NCI-H2196 (cell line): ENCODE measurements at regions not wholly inside any gene's neighbourhood (a gene's known extent, or its start where the extent isn't known, plus 50 kb on each side); places are given as distances from the start of the nearest gene placed in this dataset.
"Not testable (repeated sequence)": the region's sequence is repeated elsewhere in the genome, so short reads cannot be mapped to it uniquely, and the experiment has no call there.

Experiments
- DNase-seq: peaks from one replicate; lab custom pipeline; 2025; ENCODE audit not compliant: unreplicated experiment; lab: John Stamatoyannopoulos, UW

GRCh38 chr1:96865731-96866685, 144.4 kb downstream of the PTBP2 start:
- DNase-seq: no peak

DNA sequence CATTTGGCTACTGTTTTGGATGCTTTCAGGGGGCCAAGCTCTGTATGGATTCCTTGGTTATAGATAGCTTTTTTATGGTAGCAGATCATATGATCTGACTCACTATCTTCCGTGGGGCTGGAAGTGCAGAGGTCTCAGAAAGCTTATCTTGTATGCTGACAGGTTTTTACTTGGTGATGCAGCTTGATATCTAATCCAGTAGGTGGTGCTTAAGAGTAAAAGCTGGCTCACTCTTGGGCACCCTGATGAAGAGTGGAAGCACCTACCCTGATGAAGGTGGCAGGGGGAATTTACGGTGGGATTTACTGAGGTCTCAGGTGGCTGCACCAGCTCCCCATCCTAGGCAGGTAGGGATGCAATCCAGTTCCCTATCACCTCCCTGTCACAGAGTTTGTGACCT, 151.2 kb downstream of the PTBP2 start:
- no peak for DNase-seq

DNA sequence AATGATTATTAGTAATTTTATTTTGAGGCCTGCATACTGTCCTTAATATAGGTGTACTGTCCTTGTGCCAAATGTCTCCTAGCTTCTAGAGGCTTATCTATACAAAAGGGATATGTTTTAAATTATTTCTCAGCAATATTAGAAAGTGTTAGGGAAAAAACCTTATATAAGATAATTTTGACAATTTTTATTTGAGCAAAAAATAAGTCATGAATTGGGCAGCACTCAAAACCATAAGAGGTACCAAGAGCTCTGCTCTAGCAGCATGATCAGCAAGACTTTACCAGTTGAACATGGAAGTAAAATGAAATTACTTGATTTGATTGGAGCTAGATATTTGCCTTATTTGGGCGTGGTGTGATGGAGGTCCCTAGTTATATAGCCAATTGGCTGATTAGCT, 157.1 kb downstream of the PTBP2 start:
- no peak for DNase-seq

GRCh38 chr1:96880626-96881025, 159.0 kb downstream of the PTBP2 start:
- DNase-seq: no peak

DNA sequence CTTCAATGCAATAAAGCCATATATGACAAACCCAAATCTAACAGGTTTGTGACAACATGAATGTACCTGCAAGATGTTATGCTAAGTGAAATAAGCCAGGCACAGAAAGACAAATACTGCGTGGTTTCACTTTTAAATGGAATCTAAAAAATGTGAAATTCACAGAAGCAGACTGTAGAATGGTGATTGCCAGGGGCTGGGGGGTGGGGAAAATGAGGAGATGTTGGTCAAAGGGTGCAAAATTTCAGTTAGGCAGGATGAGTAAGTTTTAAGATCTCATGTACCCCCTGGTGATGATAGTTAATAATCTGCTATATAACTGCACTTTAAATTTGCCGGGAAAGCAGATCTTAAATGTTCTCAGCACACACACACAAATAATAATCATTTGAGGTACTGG, 160.5 kb downstream of the PTBP2 start:
- no peak for DNase-seq

- no peak for DNase-seq
These were observed 164.9 kb downstream of the PTBP2 start for GRCh38 chr1:96886474-96886873.

- no peak for DNase-seq
These were observed 165.9 kb downstream of the PTBP2 start for GRCh38 chr1:96887501-96887900.

- no peak for DNase-seq
These were observed 180.3 kb downstream of the PTBP2 start for GRCh38 chr1:96901783-96902363.

DNA sequence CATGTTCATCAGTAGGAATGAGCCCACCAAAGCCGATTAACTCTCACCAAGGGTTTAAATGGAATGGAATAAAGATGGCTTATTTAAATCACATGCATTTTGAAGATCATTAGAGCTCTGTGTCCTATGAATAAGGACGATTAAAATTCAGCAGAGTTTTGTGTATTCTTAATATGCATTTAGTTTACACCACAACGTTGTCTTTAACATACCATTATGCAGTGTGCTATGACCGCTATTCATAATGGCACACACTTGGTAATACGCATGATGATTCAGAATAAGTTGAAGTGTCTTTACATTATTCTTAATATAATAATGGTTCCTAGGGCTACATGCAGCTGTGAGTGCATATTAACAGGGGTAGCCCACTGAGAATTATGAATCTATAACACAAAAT, 190.7 kb downstream of the PTBP2 start:
- no peak for DNase-seq

- DNase-seq: not testable (repeated sequence)
These were observed 194.1 kb downstream of the PTBP2 start for GRCh38 chr1:96915701-96916100.

- DNase-seq: no peak
These were observed 196.8 kb downstream of the PTBP2 start for GRCh38 chr1:96918406-96918805.

- no peak for DNase-seq
These were observed 200.6 kb downstream of the PTBP2 start for GRCh38 chr1:96922181-96922580.

DNA sequence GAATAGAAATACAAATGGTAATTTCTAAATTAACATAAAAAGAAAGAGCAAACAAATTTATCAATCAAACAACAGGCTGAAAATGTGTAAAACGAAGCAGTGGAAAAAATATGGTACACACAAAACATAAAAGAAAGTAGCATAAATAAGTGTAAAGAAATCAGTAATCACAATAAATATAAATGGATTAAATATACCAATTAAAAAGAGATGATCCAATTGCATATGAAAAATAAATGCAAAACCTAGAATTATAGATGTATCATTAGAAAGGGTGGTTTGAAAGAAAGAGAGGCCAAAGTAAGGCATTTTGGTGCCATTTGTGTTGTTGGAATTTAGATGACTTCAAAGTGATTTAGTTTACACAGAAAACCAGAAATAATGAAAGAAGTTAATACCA, 202.2 kb downstream of the PTBP2 start:
- DNase-seq: no peak

DNA sequence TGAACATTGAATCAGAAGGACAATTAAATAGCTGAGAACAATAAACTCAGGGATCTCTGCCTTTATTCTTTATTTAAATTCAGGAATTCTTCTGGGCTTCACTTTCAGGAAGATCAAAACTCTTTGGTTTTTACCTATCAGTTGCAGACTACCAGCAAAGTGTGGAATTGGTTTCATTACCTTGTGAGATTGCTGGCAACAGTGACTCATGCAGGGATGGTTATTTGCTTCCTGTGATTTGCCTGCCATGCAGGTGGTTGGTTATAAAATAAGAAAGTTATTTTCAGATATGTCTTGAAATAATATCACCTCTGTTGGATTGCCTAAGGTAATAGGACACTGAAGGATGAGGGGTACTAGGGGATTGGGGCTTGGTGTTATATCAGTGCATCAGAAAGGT, 204.6 kb downstream of the PTBP2 start:
- DNase-seq: no peak

DNA sequence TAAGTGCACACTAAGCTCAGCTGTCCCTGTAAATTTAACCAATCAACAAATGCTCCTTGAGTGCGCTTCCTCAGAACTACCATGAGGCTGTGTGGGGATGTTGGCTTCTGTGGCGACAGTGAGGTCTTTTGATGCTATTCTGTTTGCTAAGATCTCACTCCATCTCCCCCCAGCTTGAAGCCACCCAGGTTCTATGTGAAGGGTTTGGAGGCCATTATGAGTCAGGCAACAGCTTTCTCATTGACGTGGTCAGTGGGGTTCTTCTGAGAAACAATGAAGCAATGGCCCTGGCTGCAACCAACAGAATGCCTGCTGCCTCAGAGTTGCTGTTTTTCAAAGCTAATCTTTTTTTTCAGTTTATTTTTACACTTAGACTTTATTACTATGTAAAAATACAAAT, 205.5 kb downstream of the PTBP2 start:
- DNase-seq: no peak

DNA sequence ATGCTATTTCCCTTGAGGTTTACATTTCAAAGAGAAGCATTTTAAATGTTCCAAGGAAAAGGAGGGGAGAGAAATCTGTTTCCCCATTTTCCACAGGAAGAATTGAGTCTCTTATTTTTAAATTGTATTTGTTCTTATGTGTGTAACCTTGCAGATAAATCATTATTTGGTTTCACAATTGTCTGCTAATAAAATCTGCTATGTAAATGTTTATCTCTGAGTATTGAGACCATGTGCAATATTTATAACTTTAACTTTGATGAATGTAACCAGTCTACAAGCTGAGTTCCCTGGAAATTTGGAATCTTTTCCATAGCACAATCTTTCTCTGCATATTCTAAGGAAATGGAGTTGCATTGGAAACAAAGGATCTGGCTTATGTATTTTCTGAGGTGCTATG, 209.6 kb downstream of the PTBP2 start:
- DNase-seq: no peak

DNA sequence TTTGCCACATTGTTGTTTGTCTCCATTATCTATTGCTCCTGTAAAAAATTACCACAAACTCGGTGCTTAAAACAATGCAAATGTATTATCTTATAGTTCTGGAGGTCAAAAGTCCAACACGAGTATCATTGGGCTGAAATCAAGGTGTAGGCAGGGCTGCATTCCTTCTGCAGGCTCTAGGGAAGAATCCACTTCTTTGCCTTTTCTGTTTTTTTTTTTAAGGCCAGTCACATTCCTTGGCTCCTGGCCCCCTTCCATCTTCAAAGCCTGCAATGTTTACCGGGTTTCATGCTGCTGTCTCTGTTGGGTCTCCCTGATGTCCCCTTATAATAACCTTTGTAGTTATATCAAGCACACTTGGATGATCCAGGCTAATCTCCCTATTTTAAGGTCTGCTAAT, 212.7 kb downstream of the PTBP2 start:
- no peak for DNase-seq

- no peak for DNase-seq
These were observed 223.0 kb downstream of the PTBP2 start for GRCh38 chr1:96944432-96945092.

- no peak for DNase-seq
These were observed 224.0 kb downstream of the PTBP2 start for GRCh38 chr1:96945509-96946084.

GRCh38 chr1:96955307-96956012, 233.9 kb downstream of the PTBP2 start:
- no peak for DNase-seq

DNA sequence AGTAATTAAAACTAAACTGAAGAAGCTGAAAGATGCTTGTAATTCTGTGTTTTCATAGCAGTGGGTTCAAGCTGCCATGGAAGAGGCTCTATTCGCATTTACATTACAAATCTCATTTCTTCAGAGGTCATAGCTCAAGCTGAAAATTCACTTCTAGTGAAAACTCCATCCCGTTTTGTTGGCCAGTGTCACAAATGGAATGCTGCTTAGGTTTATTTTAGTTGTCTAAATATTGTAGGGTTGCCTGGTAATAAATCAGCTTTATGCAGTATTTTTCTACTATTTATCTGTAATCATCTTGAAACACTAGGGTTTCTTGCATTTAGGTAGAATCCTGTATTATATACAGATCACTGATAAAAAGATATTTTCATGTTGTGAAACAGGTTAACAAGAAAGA, 240.6 kb downstream of the PTBP2 start:
- no peak for DNase-seq
